Small intestine (tissue), 7 donors: ENCODE measurements at regions not wholly inside any gene's neighbourhood (a gene's known extent, or its start where the extent isn't known, plus 50 kb on each side); places are given as distances from the start of the nearest gene placed in this dataset.
"Not testable (repeated sequence)": the region's sequence is repeated elsewhere in the genome, so short reads cannot be mapped to it uniquely, and the experiment has no call there.

Experiments
- DNase-seq, 2 donors: peaks; one replicate each; pipeline versions ENCODE4 v3.0.0 to v3.0.0-alpha.2; 2013
- FAIRE-seq: peaks from 2 replicates; lab custom pipeline; 2012; peaks lifted over from hg19 to GRCh38; lab: Jason Lieb, UNC
- H3K27ac ChIP-seq, 3 donors: one replicate each; pipeline ENCODE4 v1.5.1; 2013; ENCODE audit warnings: low read length in 2 of 3, mild to moderate bottlenecking in 2 of 3, control low read depth in 1 of 3, inconsistent platforms in 1 of 3, low read depth in 1 of 3, moderate library complexity in 1 of 3
- H3K27me3 ChIP-seq, 3 donors: one replicate each; pipeline ENCODE4 v1.6.1; 2013; ENCODE audit warnings: low read length in 3 of 3, inconsistent platforms in 1 of 3; ENCODE audit not compliant: control insufficient read depth in 3 of 3, insufficient read depth in 3 of 3
- H3K36me3 ChIP-seq, 3 donors: one replicate each; pipeline ENCODE4 v1.6.1; 2013; ENCODE audit warnings: low read length in 3 of 3, inconsistent platforms in 1 of 3, low read depth in 1 of 3, mild to moderate bottlenecking in 1 of 3, moderate library complexity in 1 of 3; ENCODE audit not compliant: control insufficient read depth in 3 of 3, insufficient read depth in 2 of 3
- H3K4me1 ChIP-seq, 3 donors: one replicate each; pipeline ENCODE4 v1.6.1; 2013; ENCODE audit warnings: low read length in 2 of 3, inconsistent platforms in 1 of 3, low read depth in 1 of 3, mild to moderate bottlenecking in 1 of 3, moderate library complexity in 1 of 3; ENCODE audit not compliant: control insufficient read depth in 3 of 3, insufficient read depth in 2 of 3
- H3K4me3 ChIP-seq, 3 donors: one replicate each; pipeline ENCODE4 v1.5.1; 2013; ENCODE audit warnings: low read length in 3 of 3, control low read depth in 1 of 3, inconsistent platforms in 1 of 3, low read depth in 1 of 3, mild to moderate bottlenecking in 1 of 3, moderate library complexity in 1 of 3
- H3K9me3 ChIP-seq, 2 donors: one replicate each; pipeline ENCODE4 v1.6.1; 2013; ENCODE audit warnings: low read depth in 1 of 2, low read length in 1 of 2; ENCODE audit not compliant: control insufficient read depth in 2 of 2, insufficient read depth in 1 of 2
- WGBS, 3 donors: extraction: QIAGEN DNeasy Blood & Tissue Kit; methylation state at CpG; one replicate each; pipeline ENCODE4 v1.1.7; 2013; 5-methylcytosine and 5-hydroxymethylcytosine counted together
- donor health status: healthy with polysubstance abuse.
- donor health status: control.
- donor health status: control.
- donor health status: Bipolar disorder and iron deficiency.
- donor health status: healthy.

GRCh38 chr10:131363416-131363815, 51.9 kb upstream of the TCERG1L start:
- Histone ChIP-seq H3K27me3 (no peaks in the 10 kb centered on the region), H3K9me3 (peaks cover 0 to 2% of the 10 kb centered on the region in 2 donors), H3K36me3 (no peaks in the 10 kb centered on the region), H3K4me1 (no peaks in the 10 kb centered on the region), H3K4me3 (no peak overlapping the region), H3K27ac (no peak overlapping the region)
- no peak for FAIRE-seq
- DNase-seq = no peak
- WGBS, 3 donors = 33 to 51% (median 46%) methylated on average over 2 of the region's 2 CpGs

GRCh38 chr10:131371571-131371970, 60.0 kb upstream of the TCERG1L start:
- Histone ChIP-seq H3K4me1 (no peaks in the 10 kb centered on the region), H3K4me3 (no peak overlapping the region), H3K27me3 (peaks cover 0 to 5% (median 0%) of the 10 kb centered on the region in 3 donors), H3K27ac (no peak overlapping the region), H3K36me3 (no peaks in the 10 kb centered on the region), H3K9me3 (peaks cover 0 to 2% of the 10 kb centered on the region in 2 donors)
- DNase-seq = no peak
- FAIRE-seq = no peak
- 53 to 62% (median 58%) methylated on average over 8 of the region's 8 CpGs for WGBS, 3 donors

GRCh38 chr10:131381576-131381975, 70.1 kb upstream of the TCERG1L start:
- Histone ChIP-seq H3K27me3 (no peaks in the 10 kb centered on the region), H3K27ac (no peak overlapping the region), H3K4me1 (no peaks in the 10 kb centered on the region), H3K4me3 (no peak overlapping the region), H3K9me3 (no peaks in the 10 kb centered on the region), H3K36me3 (no peaks in the 10 kb centered on the region)
- 76 to 82% (median 80%) methylated on average over 13 of the region's 13 CpGs for WGBS, 3 donors
- FAIRE-seq = no peak
- DNase-seq = no peak

GRCh38 chr10:131385161-131385872, 73.8 kb upstream of the TCERG1L start:
- not testable (repeated sequence) for FAIRE-seq, H3K27ac ChIP-seq, H3K36me3 ChIP-seq, H3K27me3 ChIP-seq, H3K4me3 ChIP-seq, H3K4me1 ChIP-seq, DNase-seq, H3K9me3 ChIP-seq
- WGBS, 3 donors = 71 to 75% (median 74%) methylated on average over 9 of the region's 9 CpGs

GRCh38 chr10:131387018-131387529, 75.6 kb upstream of the TCERG1L start:
- no peaks in the 10 kb centered on the region for H3K36me3 ChIP-seq
- H3K27me3 ChIP-seq = no peaks in the 10 kb centered on the region
- H3K4me1 ChIP-seq = no peaks in the 10 kb centered on the region
- WGBS, 3 donors = 33 to 46% (median 37%) methylated on average over 11 of the region's 11 CpGs
- FAIRE-seq (no peak), DNase-seq (no peak)
- H3K9me3 ChIP-seq = no peaks in the 10 kb centered on the region
- H3K4me3 ChIP-seq = no peak overlapping the region
- H3K27ac ChIP-seq = no peak overlapping the region

- Histone ChIP-seq H3K4me3 (no peak overlapping the region), H3K27me3 (no peaks in the 10 kb centered on the region), H3K36me3 (no peaks in the 10 kb centered on the region), H3K9me3 (no peaks in the 10 kb centered on the region), H3K4me1 (no peaks in the 10 kb centered on the region), H3K27ac (no peak overlapping the region)
- DNase-seq (no peak), FAIRE-seq (no peak)
- WGBS, 3 donors = 68 to 79% (median 71%) methylated on average over 5 of the region's 5 CpGs
Measured at GRCh38 chr10:131391936-131392335, 80.4 kb upstream of the TCERG1L start.

GRCh38 chr10:131396121-131397050, 84.9 kb upstream of the TCERG1L start:
- H3K9me3 ChIP-seq = no peaks in the 10 kb centered on the region
- H3K4me3 ChIP-seq = no peak overlapping the region
- no peaks in the 10 kb centered on the region for H3K36me3 ChIP-seq
- peaks cover 0 to 1% (median 0%) of the 10 kb centered on the region in 3 donors for H3K27me3 ChIP-seq
- no peak overlapping the region for H3K27ac ChIP-seq
- no peaks in the 10 kb centered on the region for H3K4me1 ChIP-seq
- DNase-seq = no peak
- no peak for FAIRE-seq
- 56 to 61% (median 57%) methylated on average over 20 of the region's 20 CpGs for WGBS, 3 donors

GRCh38 chr10:131398166-131398565, 86.6 kb upstream of the TCERG1L start:
- Histone ChIP-seq H3K27me3 (peaks cover 0 to 1% (median 0%) of the 10 kb centered on the region in 3 donors), H3K4me1 (no peaks in the 10 kb centered on the region), H3K4me3 (no peak overlapping the region), H3K9me3 (no peaks in the 10 kb centered on the region), H3K27ac (no peak overlapping the region), H3K36me3 (no peaks in the 10 kb centered on the region)
- no peak for FAIRE-seq
- no peak for DNase-seq
- 43 to 72% (median 61%) methylated on average over 5 of the region's 5 CpGs for WGBS, 3 donors
